ENCODE measurements at regions not wholly inside any gene's neighbourhood (a gene's known extent, or its start where the extent isn't known, plus 50 kb on each side); places are given as distances from the start of the nearest gene placed in this dataset.
"Not testable (repeated sequence)": the region's sequence is repeated elsewhere in the genome, so short reads cannot be mapped to it uniquely, and the experiment has no call there.

DNA sequence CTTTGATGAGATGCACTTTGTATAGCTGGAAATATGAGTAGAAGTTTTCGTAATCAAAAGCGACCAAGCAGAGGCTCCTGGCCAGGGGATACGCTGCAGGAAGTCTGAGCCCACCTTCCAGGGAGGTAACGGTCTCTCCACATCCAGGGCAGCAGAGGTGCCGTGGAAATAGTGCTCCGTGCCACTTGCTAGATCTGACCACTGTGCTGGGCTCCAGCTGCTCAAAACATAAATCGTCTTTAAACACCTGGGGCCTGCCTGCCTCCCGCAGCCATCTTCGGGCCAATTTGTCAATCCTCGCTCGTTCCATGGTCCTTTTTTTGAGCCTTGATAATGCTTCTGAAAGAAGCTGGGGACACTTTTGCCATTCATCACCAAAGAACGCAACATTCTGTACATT, 445.0 kb downstream of the ZNF536 start:
- no peak for DNase-seq (ENCODE audit: low spot score)

DNA sequence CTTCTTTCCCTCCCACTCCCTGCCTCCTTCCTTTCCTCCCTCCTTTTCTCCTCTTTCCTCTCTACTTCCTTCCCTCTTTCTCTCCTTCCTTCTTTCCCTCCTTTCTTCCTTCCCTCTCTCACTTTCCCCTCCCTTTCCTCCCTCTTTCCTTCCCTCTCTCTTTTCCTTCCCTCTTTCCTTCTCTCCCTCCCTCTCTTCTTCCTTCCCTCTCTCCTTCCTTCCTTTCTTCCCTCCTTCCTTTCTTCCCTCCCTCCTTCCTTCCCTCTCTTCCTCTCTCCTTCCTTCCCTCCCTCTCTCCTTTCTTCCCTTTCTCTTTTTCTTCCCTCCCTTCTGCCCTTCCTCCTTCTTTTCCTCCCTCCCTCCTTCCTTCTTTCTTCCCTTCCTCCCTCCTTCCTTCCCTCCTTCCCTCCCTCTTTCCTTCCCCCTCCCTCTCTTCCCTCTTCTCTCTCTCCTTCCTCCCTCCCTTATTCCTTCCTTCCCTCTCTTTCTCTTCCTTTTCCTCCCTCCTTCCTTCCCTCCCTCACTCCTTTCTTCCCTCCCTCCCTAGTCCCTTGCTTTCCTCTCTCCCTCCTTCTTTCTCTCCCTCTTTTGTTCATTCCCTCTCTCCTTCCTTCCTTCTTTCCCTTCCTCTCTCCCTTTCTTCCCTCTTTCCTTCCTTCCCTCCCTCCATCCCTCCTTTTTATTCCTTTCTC, 443.9 kb downstream of the ZNF536 start:
- no peak for DNase-seq (ENCODE audit: low spot score)

DNA sequence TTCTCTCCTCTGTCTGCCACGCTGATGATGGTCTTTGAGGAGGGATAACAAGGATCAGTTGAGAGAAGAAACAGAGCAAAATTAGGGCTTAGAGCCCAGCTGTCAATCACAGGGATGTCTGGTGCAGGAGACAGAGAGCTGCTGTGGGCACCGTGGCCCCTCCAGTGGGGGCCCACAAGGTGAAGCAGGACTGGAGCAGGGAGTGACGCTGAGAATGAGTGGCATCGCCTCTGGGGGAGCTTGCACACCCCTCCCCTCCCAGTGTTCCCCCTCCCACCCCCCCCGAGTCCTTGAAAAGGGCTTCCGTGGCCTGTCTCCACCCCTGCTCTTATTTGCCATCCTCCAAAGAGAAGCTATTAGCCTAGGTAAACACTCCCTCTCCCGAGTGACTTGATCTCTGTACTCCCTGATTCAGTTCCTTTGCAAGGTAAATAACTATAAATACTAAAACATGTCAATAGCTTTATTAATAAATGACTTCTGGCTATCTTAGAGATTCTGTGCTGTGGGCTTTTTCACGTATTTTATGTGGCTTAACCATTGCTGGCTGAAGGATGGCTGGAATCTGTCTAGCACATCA, 440.0 kb downstream of the ZNF536 start:
- no peak for DNase-seq (ENCODE audit: low spot score)

DNA sequence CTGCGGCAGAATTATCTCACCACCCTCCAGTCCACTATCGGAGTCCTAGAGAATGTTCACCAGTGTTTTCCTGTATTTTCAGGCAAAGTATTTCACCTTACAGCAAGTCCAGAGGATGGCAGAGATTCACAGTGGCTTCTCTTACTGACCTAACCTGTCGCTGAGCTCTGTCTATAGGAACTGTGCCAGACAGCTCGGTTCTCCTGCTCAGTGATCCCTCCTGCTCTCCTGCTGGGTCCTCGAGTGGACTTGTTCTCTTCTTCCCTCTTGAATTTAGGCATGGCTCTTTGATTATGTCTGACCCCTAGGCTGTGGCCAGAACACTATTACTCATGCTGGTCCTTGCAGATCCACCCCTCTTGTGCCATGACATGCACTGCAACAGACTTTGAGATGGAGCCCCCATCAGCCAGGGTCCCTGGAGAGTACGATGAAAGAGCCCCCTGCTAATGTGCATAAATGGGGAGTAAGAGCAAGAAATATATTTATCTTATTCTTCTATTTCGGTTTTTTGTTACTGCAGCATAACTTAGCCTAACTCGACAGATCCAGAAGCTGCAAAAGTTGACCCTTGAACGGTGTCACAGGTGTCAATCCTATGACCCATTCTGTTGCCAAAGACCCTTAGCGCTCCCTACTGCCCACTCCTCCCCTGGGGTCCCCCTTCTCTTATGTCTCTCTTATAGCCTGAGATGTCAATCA, 439.4 kb downstream of the ZNF536 start:
- DNase-seq (ENCODE audit: low spot score) = no peak

DNA sequence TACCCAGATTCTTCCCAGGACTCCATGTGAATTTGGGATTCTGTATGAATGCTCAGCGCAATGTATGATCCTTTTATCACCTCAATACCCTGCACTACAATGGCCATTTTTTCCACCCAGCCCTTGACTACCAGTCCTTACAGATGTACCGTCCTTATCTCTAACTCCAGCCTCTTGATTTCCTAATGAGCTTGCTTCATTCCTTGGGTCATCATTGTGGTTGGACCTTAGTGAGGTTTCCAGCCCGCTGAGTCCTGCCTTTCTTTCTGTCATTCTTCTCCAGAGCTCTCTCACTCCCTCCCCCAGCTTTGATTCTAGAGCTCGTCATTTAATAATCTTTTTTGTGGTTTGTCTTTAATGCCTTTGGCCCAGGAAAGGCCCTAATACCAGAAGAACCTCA, 438.5 kb downstream of the ZNF536 start:
- DNase-seq (ENCODE audit: low spot score) = no peak

DNA sequence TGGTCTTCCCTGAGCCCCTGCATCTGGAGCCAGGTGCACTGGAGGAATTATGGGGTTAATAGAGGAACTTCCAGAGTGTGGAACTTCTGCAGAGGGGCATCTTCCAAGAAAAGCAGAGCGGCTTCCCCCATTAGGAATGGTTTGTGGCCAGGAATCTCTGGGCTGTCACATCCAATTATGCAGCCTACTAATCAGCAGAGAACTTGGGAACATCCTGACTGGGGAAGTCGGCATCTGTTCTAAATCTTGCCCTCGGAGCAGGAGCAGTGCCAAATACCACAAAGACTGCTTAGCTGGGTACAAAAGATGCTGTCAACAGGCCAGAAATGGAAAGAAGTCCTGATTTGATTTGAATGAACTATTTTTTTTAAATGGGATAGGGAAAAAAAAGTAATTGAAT, 435.1 kb downstream of the ZNF536 start:
- no peak for DNase-seq (ENCODE audit: low spot score)

DNA sequence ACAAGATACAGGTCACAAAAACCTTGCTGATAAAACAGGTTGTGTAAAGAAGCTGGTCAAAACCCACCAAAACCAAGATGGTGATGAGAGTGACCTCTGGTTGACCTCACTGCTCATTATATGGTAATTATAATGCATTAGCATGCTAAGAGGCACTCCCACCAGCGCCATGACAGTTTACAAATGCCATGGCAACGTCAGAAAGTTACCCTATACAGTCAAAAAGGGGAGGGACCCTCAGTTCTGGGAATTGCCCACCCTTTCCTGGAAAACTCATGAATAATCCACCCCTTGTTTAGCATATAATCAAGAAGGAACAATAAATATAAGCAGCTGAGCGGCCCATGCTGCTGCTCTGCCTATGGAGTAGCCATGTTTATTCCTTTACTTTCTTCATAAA, 434.1 kb downstream of the ZNF536 start:
- no peak for DNase-seq (ENCODE audit: low spot score)

DNA sequence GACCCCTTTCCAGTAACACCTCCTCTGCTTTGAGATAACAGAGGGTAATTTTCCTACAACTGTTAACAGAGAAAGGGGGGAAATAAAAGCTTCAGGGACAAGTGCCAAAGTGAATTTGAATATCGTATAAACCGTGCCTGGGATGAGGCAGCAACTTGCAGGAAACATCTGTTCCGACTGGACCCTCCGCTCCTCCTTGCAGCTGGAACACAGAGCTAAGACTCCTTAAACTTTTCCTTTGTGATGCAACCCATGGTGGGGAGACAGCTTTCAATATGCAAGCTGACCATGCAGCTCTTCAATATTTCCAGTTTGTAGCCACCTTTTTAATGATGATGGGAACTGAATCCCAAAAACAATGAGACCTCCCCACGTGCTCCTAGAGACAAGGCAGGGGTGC, 432.6 kb downstream of the ZNF536 start:
- DNase-seq (ENCODE audit: low spot score) = no peak

DNA sequence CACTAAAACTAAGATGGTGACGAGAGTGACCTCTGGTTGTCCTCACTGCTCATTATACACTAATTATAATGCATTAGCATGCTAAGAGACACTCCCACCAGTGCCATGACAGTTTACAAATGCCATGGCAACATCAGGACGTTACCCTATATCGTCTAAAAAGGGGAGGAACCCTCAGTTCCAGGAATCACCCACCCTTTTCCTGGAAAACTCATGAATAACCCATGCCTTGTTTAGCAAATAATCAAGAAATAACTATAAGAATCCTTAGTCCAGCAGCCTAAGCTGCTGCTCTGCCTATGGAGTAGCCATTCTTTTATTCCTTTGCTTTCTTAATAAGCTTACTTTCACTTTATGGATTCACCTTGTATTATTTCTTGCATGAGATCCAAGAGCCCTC, 432.1 kb downstream of the ZNF536 start:
- not testable (repeated sequence) for DNase-seq (ENCODE audit: low spot score)

DNA sequence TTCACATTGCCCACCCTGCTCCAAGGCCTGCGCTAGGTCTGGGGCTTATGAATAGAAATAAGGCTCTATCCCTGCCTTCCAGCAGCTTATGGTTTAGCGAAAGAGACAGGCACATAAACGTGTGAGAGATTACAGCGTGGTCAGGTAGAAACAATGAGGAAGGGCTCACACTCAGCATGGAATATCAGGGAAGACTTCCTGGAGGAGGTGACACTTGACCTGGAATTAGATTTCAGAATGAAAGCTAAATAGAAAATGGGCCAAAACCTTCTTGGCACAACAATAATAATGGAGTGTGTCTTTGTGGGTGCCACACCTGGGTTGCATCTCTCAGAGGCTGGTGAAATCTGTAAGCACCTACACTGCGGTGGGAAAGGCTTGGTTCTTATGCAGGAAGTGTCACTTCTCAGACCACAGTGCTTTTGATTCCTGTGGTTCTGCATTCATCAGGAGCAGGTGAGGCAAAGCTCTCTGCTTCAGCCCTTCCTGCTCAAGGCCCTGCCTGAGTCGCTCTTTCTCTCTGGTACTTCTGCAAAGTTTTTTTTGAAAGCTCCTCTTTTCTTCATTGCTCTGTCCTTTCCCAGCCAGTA, 430.3 kb downstream of the ZNF536 start:
- DNase-seq (ENCODE audit: low spot score) = no peak

DNA sequence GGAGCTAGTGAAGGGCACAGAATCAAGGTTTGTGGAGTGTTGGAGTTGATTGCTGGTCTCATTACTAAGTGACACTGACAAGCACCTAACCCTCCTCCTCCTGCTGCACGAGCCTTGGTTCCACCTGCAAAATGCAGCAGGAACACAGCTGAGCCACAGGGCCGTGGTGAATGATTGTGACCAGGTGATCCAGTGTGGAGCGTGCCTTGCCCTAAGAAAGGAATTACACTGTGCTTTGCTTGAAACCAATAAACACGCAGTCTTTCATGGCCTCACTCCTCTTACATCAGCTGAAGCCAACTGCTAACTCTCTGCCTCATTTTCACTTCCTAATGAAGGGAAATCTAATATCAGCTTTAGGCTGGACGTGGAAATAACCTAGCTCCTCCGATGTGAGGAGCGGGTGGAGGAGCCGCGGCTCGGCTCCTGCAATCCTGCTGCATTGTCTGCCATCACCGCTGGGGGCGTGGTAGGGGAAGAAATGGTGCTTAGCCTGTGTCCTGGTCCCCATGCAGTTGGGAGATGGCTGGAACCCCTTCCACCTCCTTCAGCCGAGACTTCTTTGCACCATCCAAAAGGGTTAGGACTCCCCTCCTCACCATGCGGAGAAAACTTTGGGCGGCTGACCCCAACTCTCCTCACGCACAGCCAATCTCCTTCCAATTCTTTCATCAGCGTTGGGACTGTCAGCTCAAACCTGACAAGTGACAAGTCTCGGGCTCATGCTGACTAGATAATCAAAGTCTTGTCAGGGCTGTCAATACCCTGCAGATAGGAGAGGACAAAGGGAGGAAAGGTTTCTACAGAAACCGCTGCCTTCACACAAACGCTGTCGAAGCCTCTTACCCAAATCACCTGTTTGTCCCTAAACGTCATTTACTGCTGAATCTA, 427.9 kb downstream of the ZNF536 start:
- DNase-seq (ENCODE audit: low spot score) = peak; percentile 56

DNA sequence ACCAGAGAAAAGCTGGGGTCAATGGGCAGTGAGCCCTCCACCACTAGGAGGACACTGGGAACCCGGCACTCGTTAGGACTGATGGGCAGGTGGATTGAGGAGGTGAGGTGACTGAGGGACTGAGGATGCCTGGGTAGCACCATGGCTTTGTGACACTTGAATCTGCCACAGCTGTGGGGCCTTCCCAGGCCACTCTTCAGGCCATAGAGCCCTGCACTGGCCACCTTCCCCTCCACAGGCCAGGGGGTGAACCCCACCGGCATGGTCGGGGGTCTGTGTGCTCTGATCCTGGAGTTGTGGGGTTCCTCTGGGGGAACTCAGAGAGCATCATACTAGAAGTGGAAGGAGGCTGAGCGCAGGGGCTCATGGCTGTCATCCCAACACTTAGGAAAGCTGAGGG, 423.5 kb downstream of the ZNF536 start:
- DNase-seq (ENCODE audit: low spot score) = no peak

DNA sequence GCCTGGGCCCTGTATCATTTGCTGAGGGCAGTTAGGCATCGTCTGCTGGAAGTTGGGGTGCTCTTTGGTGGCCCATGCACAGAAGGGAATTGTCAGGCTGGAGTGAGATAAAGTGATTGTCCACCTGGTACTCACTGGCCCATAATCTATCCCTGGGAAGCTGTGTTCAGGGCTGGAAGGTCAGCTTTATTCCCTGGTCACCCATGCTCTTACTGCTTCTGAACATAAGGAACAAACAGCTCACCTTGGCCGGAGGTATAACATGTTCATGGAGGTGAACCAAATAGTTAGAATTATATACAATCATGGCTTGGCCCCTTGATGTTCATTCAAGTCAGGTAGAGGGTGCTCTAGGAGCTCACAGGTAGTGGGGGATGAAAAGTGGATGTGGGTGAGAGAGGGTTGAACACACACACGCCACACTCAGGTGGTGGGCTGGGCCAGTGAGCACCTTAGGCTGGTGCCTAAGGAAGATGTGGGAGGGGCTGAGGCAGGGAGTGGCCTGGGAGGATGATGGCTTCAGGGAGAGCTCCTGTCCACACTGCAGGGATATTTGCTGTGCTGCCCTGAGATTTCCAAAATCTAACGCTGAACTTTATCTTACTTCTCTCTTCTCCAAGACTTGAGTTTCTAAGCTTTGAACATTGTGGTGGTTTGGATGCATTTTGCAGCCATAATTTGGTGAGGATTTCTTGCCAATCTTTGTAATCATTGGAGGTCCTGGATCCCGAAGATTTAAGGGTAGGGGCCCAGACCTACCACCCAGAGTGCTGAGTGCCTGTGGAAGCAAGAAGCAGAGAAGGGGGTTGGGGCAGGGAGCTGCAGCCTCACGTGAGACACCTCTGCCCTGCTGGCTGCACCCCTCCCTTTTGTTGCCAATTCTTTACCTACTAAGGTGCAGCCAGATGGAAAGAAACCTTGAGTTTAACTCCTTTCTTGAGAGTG, 420.6 kb downstream of the ZNF536 start:
- no peak for DNase-seq (ENCODE audit: low spot score)

DNA sequence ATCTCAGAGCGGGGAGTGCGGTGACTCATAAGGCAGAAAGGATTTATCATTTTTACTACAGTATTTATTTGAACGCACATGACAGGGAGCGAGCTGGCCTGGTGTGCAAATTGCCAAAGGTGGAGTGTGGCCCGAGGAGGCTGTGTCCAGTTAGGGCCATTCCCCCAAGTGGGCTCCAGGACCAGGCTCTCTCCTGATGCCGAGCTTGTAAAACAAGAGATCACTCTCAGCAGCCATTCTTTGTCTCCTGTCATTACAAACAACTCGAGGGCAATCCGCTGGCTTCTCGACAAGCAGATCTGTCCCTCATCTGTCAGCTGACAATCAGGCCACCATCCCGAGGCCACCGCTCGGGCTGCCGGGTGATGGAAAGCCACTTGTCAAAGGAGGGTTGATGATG, 418.9 kb downstream of the ZNF536 start:
- no peak for DNase-seq (ENCODE audit: low spot score)

DNA sequence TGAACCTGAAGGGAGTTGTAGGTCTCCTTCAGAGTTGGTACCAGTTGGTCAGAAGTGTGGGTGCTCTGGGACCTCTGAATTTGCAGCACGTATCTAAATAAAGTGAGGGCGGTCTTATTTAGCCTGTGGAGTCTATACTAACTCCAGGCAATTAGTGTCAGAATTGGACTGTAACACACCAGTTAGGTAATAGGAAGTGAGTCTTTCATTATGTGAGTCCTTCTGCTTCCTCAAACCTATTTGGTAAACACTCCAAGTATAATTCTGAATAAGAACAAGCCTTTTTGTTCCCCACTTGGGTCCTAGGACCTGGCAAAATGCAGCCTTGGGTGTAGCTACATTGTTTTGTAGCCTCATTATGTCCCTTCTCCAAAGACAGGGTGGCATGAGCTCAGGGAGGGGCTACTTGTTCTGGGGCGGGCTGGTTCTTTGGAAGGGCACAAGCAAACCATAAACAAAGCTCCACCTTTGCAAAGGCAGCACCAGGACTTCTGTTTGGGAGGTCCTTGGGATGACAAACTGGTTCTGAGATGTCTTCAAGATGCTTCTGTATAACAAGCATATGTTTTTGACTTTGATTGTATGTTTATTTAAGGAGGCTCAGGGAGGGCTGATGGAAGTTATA, 418.0 kb downstream of the ZNF536 start:
- DNase-seq (ENCODE audit: low spot score) = no peak

DNA sequence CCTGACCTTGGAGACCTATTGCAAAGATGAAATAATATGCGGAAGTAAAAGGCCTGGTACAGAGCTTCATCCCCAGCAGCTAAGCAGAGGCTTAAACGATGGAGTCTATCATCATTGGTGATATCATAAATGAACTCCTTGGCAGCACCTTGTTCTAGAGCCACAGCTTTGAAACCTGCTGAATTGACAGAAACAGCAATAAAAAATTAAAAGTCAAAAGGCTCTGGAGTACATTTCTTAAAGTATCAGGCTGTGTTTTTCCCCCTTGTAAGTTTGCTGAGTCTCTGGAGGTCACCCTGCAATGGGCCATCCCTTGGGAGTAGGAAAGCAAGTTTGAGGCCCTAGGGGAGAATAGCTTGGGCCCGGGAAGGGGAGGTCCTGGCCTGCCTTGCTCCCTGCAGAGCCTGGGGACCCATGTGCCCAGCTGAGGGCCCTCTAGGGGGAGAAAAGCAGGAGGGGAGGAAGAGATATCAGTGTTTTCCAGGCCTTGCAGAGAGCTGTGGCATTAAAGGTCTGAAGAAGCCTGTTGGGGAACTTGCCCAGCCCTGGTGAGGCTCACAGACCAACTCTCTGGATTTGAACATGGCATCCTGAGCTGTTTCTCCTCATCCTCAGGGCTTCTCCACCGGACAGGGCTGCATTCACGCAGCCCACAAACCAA, 416.1 kb downstream of the ZNF536 start:
- no peak for DNase-seq (ENCODE audit: low spot score)

DNA sequence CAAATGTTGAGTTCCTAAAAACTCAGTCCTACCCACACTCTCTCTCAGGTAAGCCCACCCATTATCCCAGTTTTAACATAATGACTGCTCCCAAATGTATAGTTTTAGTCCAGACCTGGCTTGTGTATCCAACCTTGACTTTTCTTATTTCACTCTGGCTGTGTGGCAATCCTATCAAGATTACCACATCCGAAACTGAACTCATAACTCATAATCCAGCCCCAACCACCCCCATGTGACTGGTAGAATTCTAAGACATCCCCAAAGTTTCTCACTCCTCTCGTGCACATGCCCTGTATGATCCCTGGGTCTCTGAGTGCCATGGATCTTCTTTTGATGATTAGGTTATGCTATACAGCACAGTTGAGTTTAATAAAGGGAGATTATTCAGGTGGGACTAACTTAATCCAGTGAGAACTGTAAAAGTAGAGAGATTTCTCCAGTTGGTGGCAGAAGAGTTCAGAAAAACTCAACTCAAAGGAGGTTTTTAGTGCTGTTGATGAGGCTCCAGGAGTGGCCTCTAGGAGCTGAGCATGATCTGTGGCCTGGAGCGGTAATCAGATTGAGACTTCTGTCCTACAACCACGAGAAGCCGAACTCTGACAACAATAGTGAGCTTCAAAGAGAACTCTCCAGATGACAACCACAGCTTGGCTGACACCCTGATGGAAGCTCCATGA, 413.4 kb downstream of the ZNF536 start:
- DNase-seq (ENCODE audit: low spot score) = no peak

DNA sequence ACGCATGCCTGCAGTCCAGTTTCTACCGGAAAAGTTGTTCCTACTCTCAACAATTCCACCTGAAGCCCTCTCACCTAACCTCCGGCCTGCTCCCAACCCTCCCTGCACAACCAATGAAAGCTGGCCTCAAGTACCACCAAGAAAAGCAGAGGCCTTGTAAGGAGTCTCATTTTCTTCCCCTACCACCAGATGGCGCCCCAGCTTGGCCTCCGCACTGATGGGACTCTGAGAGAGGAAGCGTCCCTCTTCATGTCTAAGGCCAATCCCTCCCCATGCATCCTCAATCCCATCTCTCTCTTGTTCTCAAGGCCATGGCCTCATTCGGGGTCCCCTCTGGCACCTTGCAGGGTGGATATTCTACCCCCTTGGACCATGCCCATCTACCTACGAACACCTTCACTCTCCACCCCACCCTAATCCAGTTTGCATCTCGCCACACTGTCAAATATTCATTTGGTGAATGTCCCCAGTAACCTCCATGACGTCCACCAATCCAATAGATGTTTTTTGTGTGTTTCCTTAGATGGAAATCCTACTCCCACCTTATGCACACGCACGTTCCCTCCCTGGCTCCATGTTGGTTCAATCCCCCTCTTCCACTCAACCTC, 412.8 kb downstream of the ZNF536 start:
- peak; percentile 19 for DNase-seq (ENCODE audit: low spot score)

DNA sequence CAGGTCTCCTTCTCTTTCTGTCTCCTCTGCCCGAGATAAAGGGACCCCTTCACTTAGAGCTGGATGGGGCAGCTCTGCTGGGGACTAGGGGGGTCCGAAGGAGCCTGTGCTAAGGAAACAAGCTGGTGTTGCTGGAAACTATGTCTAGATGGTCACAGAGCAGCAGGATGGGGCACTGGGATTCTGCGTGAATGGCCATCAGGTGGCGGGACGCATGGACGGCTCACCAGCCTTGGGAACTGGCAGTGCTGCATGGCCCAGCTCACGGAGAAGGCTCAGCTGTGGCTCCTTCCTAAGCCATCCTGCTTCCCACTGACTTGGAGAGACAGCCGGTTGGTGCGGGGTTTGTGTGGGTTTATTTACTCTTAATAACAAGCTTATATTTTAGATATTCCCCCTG, 411.8 kb downstream of the ZNF536 start:
- DNase-seq (ENCODE audit: low spot score) = no peak

Data from HuH-7.5 (cell line).